ENCODE measurements at regions not wholly inside any gene's neighbourhood (a gene's known extent, or its start where the extent isn't known, plus 50 kb on each side); places are given as distances from the start of the nearest gene placed in this dataset.

DNA sequence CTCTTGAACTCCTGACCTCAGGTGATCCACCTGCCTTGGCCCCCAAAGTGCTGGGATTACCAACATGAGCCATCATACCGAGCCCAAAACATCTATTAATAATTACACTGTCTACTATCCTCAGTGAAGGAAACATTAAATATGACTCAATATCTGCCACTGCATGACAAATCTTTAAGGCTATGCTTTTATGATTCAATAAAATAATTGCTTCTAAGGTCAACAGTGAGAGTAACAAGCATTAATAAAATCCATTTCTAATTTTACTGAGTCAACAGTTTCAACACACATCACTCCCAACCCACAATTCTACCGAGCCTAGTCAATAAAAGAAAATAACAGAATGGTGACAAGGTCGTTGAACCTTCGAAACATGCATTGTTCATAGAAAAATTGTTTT, 125.5 kb upstream of the CHRM3 start:
- no peak for TF ChIP-seq PRDM15 (CRISPR knock-in tag; IDR thresholded peaks at IDR 0.05)
- no peak for TF ChIP-seq JUN (CRISPR knock-in tag; IDR thresholded peaks at IDR 0.05)
- no peak for TF ChIP-seq NR2C2 (CRISPR knock-in tag; IDR thresholded peaks at IDR 0.05)
- TF ChIP-seq OVOL2 (CRISPR knock-in tag; IDR thresholded peaks at IDR 0.05; ENCODE audit: borderline replicate concordance) = no peak
